Panc1 (cell line): ENCODE measurements at regions not wholly inside any gene's neighbourhood (a gene's known extent, or its start where the extent isn't known, plus 50 kb on each side); places are given as distances from the start of the nearest gene placed in this dataset.

Source experiments
- ATAC-seq: fragments of 200-7000 bp; cut with Tn5 transposase; 2 replicates; pipeline ENCODE4 v1.9.1; 2020; ENCODE audit warnings: mild to moderate bottlenecking, moderate library complexity
- BruUV-seq: library from RNA; stranded (reverse); fragments of 400-500 nt; replicated peaks from 2 replicates; lab custom pipeline; 2021; lab: Mats Ljungman, UMichigan
- CTCF ChIA-PET: fragments of 300-600 bp; sonication (Branson Sonifier 250); formaldehyde crosslinking; loops from one replicate; lab custom pipeline; 2022; ENCODE audit warnings: antibody characterized with exemption; lab: Charles Lee
- POLR2A ChIA-PET: fragments of 300-600 bp; sonication (Branson Sonifier 250); formaldehyde crosslinking; loops from one replicate; lab custom pipeline; 2022; ENCODE audit warnings: antibody characterized with exemption; lab: Charles Lee
- DNase-seq: peaks from one replicate; pipeline ENCODE4 v3.0.0-alpha.2; 2010; ENCODE audit warnings: low read depth, low spot score
- H3K27ac ChIP-seq: 2 replicates; pipeline ENCODE4 v1.5.1; 2011; ENCODE audit warnings: mild to moderate bottlenecking, low read length, inconsistent platforms
- H3K27me3 ChIP-seq: fragments of 200-500 bp; sonication (Bioruptor generic); 2 replicates; pipeline ENCODE4 v1.6.0; 2014; ENCODE audit warnings: low read length, inconsistent platforms; ENCODE audit not compliant: control insufficient read depth, insufficient read depth
- H3K36me3 ChIP-seq: fragments of 200-500 bp; sonication (Bioruptor generic); 2 replicates; pipeline ENCODE4 v1.5.1; 2014; ENCODE audit warnings: inconsistent platforms, mild to moderate bottlenecking, low read length, moderate library complexity; ENCODE audit not compliant: control insufficient read depth, insufficient read depth
- H3K4me1 ChIP-seq: 2 replicates; pipeline ENCODE4 v1.5.1; 2011; ENCODE audit warnings: inconsistent platforms, mild to moderate bottlenecking, low read length, moderate library complexity; ENCODE audit not compliant: control insufficient read depth, insufficient read depth
- H3K4me3 ChIP-seq, 2 experiments: 2 replicates each; pipeline ENCODE4 v1.5.1; 2011 to 2012; ENCODE audit warnings: low read depth in 2 of 2, low read length in 2 of 2, mild to moderate bottlenecking in 2 of 2, inconsistent platforms in 1 of 2, moderate library complexity in 1 of 2
- H3K9me3 ChIP-seq: fragments of 200-500 bp; sonication (Bioruptor generic); 2 replicates; pipeline ENCODE4 v1.5.1; 2014; ENCODE audit warnings: low read depth, mild to moderate bottlenecking, inconsistent platforms, low read length, moderate library complexity; ENCODE audit not compliant: control insufficient read depth, insufficient read depth
- CTCF ChIP-seq: fragments of 450-650 bp; IDR thresholded peaks from 2 replicates; pipeline ENCODE4 v1.5.1; 2017; ENCODE audit warnings: mild to moderate bottlenecking
- POLR2AphosphoS5 ChIP-seq: IDR thresholded peaks from 2 replicates; pipeline ENCODE4 v1.6.1; 2012; ENCODE audit warnings: mild to moderate bottlenecking, low read depth, low read length, moderate library complexity
- REST ChIP-seq, 2 experiments: IDR thresholded peaks; 2 replicates each; pipeline ENCODE4 v1.6.1; 2011 to 2012; ENCODE audit warnings: low read depth in 2 of 2, control low read depth in 1 of 2, low read length in 1 of 2, mild to moderate bottlenecking in 1 of 2, moderate library complexity in 1 of 2; ENCODE audit not compliant: insufficient read depth in 1 of 2
- SIN3A ChIP-seq: IDR thresholded peaks from 2 replicates; pipeline ENCODE4 v1.6.1; 2012; ENCODE audit warnings: low read depth, mild to moderate bottlenecking, low read length, moderate library complexity, borderline replicate concordance; ENCODE audit not compliant: insufficient read depth
- TCF7L2 ChIP-seq: IDR thresholded peaks from 2 replicates; pipeline ENCODE4 v1.6.1; 2011; ENCODE audit warnings: mild to moderate bottlenecking, low read depth, low read length, inconsistent platforms
- in situ Hi-C: cut with HindIII; loops from 2 replicates; pipeline ENCODE4 v1.10.0; 2016; ENCODE audit warnings: low sequenced_read_pairs, low pct_unique_long_range_greater_than_20kb
- intact Hi-C: fragments of 100-400 bp; cut with micrococcal nuclease; formaldehyde crosslinking; loops from one replicate; pipeline ENCODE4 v1.10.0; 2022; ENCODE audit not compliant: unreplicated experiment

DNA sequence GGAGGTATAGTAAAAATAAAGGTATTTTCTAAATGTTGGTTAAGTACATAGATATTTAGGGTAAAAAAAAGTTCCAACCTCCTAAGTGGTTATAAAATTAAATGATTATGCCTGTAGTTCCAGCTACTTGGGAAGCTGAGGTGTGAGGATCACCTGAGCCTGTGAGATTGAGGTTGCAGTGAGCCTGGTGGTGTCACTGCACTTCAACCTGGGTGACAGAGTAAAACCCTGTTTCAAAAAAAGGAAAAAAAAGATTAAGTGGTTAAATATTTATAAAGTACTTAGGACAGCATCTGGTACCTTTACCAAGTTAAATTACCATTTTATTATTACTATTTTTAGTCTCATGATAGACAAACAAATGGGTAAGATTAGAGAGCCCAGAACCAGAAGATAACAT, 1801.0 kb downstream of the C4orf33 start:
- Histone ChIP-seq H3K9me3 (no peaks in the 10 kb centered on the region), H3K27me3 (no peaks in the 10 kb centered on the region), H3K4me1 (no peaks in the 10 kb centered on the region), H3K36me3 (no peaks in the 10 kb centered on the region), H3K27ac (no peak overlapping the region), H3K4me3 (no peak overlapping the region)
- TF ChIP-seq SIN3A (no peak), POLR2AphosphoS5 (no peak), REST (IDR thresholded peaks at IDR 0.05; ENCODE audit: insufficient read depth in 1 of 2, low read depth in 2 of 2, low read length in 1 of 2) (no peak), TCF7L2 (no peak), CTCF (no peak)
- no peak for DNase-seq
- BruUV-seq: no TSS peak
- intact Hi-C loops (no loop called here), in situ Hi-C loops (no loop called here)
- CTCF ChIA-PET: no interaction called here
- POLR2A ChIA-PET: no interaction called here
- no peak for ATAC-seq

GRCh38 chr4:130901321-130901720, 1805.4 kb downstream of the C4orf33 start:
- no peak for DNase-seq
- no peak for TF ChIP-seq POLR2AphosphoS5
- no peak for TF ChIP-seq SIN3A
- TF ChIP-seq REST (IDR thresholded peaks at IDR 0.05; ENCODE audit: insufficient read depth in 1 of 2, low read depth in 2 of 2, low read length in 1 of 2): no peak
- no peak for TF ChIP-seq CTCF
- TF ChIP-seq TCF7L2: no peak
- no peaks in the 10 kb centered on the region for H3K4me1 ChIP-seq
- intact Hi-C loops (no loop called here), in situ Hi-C loops (no loop called here)
- CTCF ChIA-PET: no interaction called here
- no peaks in the 10 kb centered on the region for H3K9me3 ChIP-seq
- no peak for ATAC-seq
- no peak overlapping the region for H3K27ac ChIP-seq
- no TSS peak for BruUV-seq
- no peaks in the 10 kb centered on the region for H3K27me3 ChIP-seq
- no peaks in the 10 kb centered on the region for H3K36me3 ChIP-seq
- POLR2A ChIA-PET: no interaction called here
- H3K4me3 ChIP-seq: no peak overlapping the region
